Activated B cell treated with CpG ODN at 0.5 μM for 24 hours (primary cell): ENCODE measurements at regions not wholly inside any gene's neighbourhood (a gene's known extent, or its start where the extent isn't known, plus 50 kb on each side); places are given as distances from the start of the nearest gene placed in this dataset.

Experiments
- ATAC-seq: fragments of 200-7000 bp; cut with Tn5 transposase; one replicate; pipeline ENCODE4 v1.10.0; 2021; ENCODE audit warnings: low read depth, mild to moderate bottlenecking, moderate library complexity
- CTCF ChIA-PET: fragments of 350-600 bp; sonication (Branson Sonifier 250); formaldehyde crosslinking; loops from one replicate; lab custom pipeline; 2021; ENCODE audit warnings: antibody characterized with exemption; lab: Charles Lee
- POLR2A ChIA-PET: fragments of 350-600 bp; sonication (Branson Sonifier 250); formaldehyde crosslinking; loops from one replicate; lab custom pipeline; 2021; ENCODE audit warnings: antibody characterized with exemption; lab: Charles Lee
- DNase-seq: peaks from one replicate; pipeline ENCODE4 v3.0.0; 2022
- H3K27ac Mint-ChIP-seq: one replicate; pipeline ENCODE4 v1.8.0; 2020; ENCODE audit warnings: mixed read lengths
- H3K27me3 Mint-ChIP-seq: one replicate; pipeline ENCODE4 v1.8.0; 2021; ENCODE audit warnings: mixed read lengths
- H3K36me3 Mint-ChIP-seq: one replicate; pipeline ENCODE4 v1.8.0; 2021; ENCODE audit warnings: low read depth, mixed read lengths
- H3K4me1 Mint-ChIP-seq: one replicate; pipeline ENCODE4 v1.8.0; 2021; ENCODE audit warnings: mixed read lengths
- H3K4me3 Mint-ChIP-seq: one replicate; pipeline ENCODE4 v1.8.0; 2020; ENCODE audit warnings: mild to moderate bottlenecking, mixed read lengths
- H3K9me3 Mint-ChIP-seq: one replicate; pipeline ENCODE4 v1.8.0; 2020; ENCODE audit warnings: mixed read lengths
- intact Hi-C: fragments of 100-400 bp; cut with micrococcal nuclease; formaldehyde crosslinking; loops from one replicate; pipeline ENCODE4 v1.15.1; 2024
- TF ChIP-seq, protein P1 (sequence below): fragments of 200-600 bp; IDR thresholded peaks from one replicate; pipeline ENCODE4 v1.8.0; 2022; ENCODE audit warnings: antibody characterized with exemption, mild to moderate bottlenecking

DNA sequence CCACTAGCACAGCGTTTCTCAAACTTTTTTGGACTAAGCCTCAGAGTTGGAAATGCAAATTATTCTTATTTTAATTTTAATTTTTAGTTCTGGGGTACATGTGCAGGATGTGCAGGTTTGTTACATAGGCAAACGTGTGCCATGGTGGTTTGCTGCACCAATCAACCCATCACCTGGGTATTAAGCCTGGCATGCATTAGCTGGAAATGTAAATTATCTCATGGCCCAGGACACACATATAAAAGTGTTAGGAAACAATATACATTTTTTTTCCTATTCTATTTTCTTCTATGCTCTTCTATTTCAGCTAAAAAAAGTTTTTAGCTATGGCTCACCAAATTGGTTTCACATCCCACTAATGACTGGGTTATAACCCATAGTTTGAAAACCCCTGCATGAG, 73.3 kb upstream of the LRIG1 start:
- no peak overlapping the region for H3K4me3 Mint-ChIP-seq
- peaks cover 6% of the 10 kb centered on the region for H3K9me3 Mint-ChIP-seq
- H3K36me3 Mint-ChIP-seq = no peaks in the 10 kb centered on the region
- CTCF ChIA-PET = no interaction called here
- H3K4me1 Mint-ChIP-seq = peaks cover 3% of the 10 kb centered on the region
- peaks cover 54% of the 10 kb centered on the region for H3K27me3 Mint-ChIP-seq
- ATAC-seq (no peak), DNase-seq (no peak)
- POLR2A ChIA-PET = interaction anchor here (0.6 kb wide), 1 partner anchor 13 kb away, joined by 9 read pairs; no protein-coding TSS in a partner anchor
- intact Hi-C loops = no loop called here
- TF ChIP-seq, protein P1, sequence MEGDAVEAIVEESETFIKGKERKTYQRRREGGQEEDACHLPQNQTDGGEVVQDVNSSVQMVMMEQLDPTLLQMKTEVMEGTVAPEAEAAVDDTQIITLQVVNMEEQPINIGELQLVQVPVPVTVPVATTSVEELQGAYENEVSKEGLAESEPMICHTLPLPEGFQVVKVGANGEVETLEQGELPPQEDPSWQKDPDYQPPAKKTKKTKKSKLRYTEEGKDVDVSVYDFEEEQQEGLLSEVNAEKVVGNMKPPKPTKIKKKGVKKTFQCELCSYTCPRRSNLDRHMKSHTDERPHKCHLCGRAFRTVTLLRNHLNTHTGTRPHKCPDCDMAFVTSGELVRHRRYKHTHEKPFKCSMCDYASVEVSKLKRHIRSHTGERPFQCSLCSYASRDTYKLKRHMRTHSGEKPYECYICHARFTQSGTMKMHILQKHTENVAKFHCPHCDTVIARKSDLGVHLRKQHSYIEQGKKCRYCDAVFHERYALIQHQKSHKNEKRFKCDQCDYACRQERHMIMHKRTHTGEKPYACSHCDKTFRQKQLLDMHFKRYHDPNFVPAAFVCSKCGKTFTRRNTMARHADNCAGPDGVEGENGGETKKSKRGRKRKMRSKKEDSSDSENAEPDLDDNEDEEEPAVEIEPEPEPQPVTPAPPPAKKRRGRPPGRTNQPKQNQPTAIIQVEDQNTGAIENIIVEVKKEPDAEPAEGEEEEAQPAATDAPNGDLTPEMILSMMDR = no peak
- no peak overlapping the region for H3K27ac Mint-ChIP-seq

DNA sequence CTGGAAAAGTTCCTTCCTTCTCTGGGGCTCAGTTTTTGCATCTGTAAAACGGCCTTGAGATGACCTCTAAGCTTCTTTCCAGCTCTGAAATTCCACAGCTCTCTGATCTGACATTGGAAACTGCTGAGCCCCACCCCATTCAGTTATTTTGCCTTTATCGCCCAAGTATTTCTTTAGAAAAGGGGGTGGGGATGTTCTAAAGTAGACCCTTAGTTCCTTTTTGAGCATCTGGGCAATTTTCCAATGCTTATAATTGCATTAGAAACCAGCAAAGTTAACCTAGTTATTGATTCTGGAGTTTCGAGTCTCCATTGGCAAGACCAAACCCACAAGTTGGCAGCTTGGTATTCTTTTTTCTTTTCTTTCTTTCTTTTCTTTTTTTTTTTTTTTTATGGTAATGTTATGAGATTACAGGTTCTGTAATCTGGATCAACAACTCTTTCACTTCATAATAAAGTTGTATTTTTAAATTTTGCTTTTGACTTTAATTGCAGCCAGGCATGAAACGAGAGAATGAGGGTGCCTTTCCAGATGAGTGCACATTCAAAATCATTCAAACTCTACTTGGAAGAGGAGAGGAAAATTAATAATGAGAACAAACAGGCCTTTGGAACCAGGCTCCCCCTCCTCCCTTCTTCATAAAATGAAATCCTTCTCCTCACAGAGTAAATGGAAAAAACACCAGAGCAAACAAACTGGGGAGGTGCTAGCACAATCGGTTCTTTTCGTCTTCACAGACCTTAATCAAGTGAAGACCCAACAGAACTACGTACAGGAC, 76.8 kb upstream of the LRIG1 start:
- ChIA-PET POLR2A (no interaction called here), CTCF (no interaction called here)
- Mint-ChIP-seq H3K27me3 (peaks cover 61% of the 10 kb centered on the region), H3K4me1 (peaks cover 7% of the 10 kb centered on the region), H3K4me3 (no peak overlapping the region), H3K9me3 (peaks cover 9% of the 10 kb centered on the region), H3K27ac (no peak overlapping the region), H3K36me3 (no peaks in the 10 kb centered on the region)
- DNase-seq (no peak), ATAC-seq (no peak)
- TF ChIP-seq, protein P1 = no peak
- intact Hi-C loops = no loop called here

DNA sequence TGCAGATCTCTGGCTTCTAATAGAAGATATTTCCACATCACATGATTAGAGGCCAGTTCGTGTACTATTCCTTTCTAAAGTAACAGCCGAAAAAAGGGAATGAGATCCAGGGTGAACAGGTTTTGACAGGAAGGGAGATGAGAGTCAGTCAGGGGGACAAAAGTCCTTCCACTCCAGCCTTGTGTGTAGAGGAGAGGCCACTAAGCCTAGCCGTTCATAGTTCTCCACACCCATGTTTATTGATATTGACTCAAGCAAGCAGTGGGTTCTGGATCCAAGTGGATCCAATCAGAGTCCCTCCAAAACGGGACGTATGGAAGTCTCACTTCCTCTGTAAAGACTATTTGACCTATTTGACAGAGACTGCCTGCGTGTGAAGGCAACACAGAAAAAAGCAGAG, 80.4 kb upstream of the LRIG1 start:
- no peak for DNase-seq
- Mint-ChIP-seq H3K9me3 (peaks cover 9% of the 10 kb centered on the region), H3K4me1 (peaks cover 15% of the 10 kb centered on the region), H3K27me3 (peaks cover 64% of the 10 kb centered on the region), H3K4me3 (no peak overlapping the region), H3K27ac (no peak overlapping the region), H3K36me3 (no peaks in the 10 kb centered on the region)
- no peak for ATAC-seq
- POLR2A ChIA-PET = no interaction called here
- CTCF ChIA-PET = interaction anchor here (1.4 kb wide), 1 partner anchor 10 kb away, joined by 3 read pairs; no protein-coding TSS in a partner anchor
- TF ChIP-seq, protein P1 = no peak
- intact Hi-C loops = no loop called here

DNA sequence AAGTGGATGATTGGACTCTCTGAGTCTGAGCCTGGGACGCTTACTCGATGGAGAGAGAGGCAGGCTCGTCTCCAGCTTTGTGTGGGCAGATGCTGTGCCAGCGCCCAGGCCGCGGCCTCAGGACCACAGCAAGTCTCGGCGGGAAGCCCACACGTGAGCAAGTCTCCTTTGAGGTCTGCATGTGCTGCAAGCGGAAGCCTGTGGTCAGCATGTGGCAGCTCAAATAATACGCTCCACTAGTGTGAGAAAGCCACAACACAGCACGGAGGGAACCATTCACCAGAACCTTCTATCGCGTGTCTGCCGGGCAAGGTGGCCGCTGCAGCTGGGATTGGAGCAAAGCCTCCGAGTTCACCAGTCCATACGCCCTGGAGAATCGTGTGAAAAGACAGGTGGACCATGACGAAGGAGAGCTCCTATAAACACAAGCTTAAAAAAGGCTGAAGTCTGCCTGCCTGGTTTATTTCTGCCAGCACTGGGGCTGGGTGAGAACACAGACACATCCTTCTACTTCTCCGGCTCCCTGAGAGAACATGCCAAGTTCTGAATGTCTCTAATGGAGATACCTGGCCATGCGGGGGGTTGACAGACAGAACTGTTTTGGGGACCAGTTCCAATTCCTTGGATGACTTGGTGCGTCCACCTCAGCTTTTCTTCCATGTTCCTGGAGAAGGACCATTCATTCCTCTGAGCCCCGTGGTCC, 82.0 kb upstream of the LRIG1 start:
- Mint-ChIP-seq H3K36me3 (no peaks in the 10 kb centered on the region), H3K4me1 (peaks cover 15% of the 10 kb centered on the region), H3K27ac (no peak overlapping the region), H3K4me3 (no peak overlapping the region), H3K27me3 (peaks cover 62% of the 10 kb centered on the region), H3K9me3 (peaks cover 9% of the 10 kb centered on the region)
- ChIA-PET POLR2A (interaction anchor here (1.1 kb wide), 1 partner anchor 197 kb away, joined by 3 read pairs; no protein-coding TSS in a partner anchor), CTCF (no interaction called here)
- peak; percentile 22 for DNase-seq
- intact Hi-C loops = loop anchor here (1.0 kb wide), 1 partner anchor 82 kb away; the partner anchor contains the start of gene LRIG1
- TF ChIP-seq, protein P1 = no peak
- ATAC-seq = peak; percentile 91

DNA sequence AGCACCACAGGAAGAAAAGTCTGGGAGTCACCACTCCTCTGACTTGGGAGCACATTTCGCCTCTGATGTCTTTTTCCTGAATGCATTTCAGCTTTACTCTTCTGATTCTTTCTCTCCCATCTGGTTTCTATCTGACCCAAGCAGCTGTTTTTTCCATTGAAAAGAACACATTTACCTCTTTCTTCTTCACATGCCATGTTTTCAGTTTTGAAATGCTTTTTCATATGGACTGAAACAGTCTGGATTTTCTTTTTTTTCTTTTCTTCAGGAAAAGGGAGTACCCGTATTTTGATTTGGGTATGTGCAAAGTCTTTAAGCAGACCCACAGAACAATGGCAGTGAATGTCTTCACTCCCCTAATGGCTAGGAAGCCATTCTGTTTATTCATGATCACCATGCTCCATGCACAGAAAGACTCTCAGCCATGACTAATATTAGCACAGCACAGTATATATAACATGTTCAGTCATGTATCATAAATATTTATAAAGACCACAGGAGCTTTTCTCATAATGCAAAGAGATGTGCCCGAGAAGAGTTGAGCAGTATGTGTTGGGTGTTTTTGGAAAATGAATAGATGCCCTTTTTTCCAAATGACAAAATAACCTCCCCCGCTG, 82.7 kb upstream of the LRIG1 start:
- intact Hi-C loops = loop anchor here (1.0 kb wide), 1 partner anchor 82 kb away; the partner anchor contains the start of gene LRIG1
- TF ChIP-seq, protein P1 = no peak
- H3K4me1 Mint-ChIP-seq = peaks cover 15% of the 10 kb centered on the region
- ChIA-PET CTCF (no interaction called here), POLR2A (no interaction called here)
- ATAC-seq = no peak
- no peaks in the 10 kb centered on the region for H3K36me3 Mint-ChIP-seq
- peaks cover 6% of the 10 kb centered on the region for H3K9me3 Mint-ChIP-seq
- H3K27ac Mint-ChIP-seq = no peak overlapping the region
- no peak for DNase-seq
- peaks cover 61% of the 10 kb centered on the region for H3K27me3 Mint-ChIP-seq
- H3K4me3 Mint-ChIP-seq = no peak overlapping the region
